HCEC 1CT (cell line): ENCODE measurements at regions not wholly inside any gene's neighbourhood (a gene's known extent, or its start where the extent isn't known, plus 50 kb on each side); places are given as distances from the start of the nearest gene placed in this dataset.
"Not testable (repeated sequence)": the region's sequence is repeated elsewhere in the genome, so short reads cannot be mapped to it uniquely, and the experiment has no call there.

Source experiments
- DNase-seq: peaks from one replicate; pipeline ENCODE4 v3.0.0-alpha.2; 2017

GRCh38 chr4:25981749-25982148, 67.7 kb downstream of the SMIM20 start:
- DNase-seq: no peak

- no peak for DNase-seq
Measured at GRCh38 chr4:25982962-25983361, 68.9 kb downstream of the SMIM20 start.

- no peak for DNase-seq
Measured at GRCh38 chr4:25984266-25984665, 70.2 kb downstream of the SMIM20 start.

GRCh38 chr4:25984796-25985195, 70.8 kb downstream of the SMIM20 start:
- DNase-seq: no peak

GRCh38 chr4:25986807-25987206, 72.8 kb downstream of the SMIM20 start:
- DNase-seq: no peak

- DNase-seq: no peak
Measured at GRCh38 chr4:25991340-25991739, 77.3 kb downstream of the SMIM20 start.

GRCh38 chr4:25993395-25994185, 79.6 kb downstream of the SMIM20 start:
- DNase-seq: peak; percentile 7

GRCh38 chr4:25994577-25994976, 80.6 kb downstream of the SMIM20 start:
- DNase-seq: peak; percentile 82

- DNase-seq: no peak
Measured at GRCh38 chr4:26000274-26000950, 86.4 kb downstream of the SMIM20 start.

- no peak for DNase-seq
Measured at GRCh38 chr4:26001413-26001812, 87.4 kb downstream of the SMIM20 start.

- DNase-seq: no peak
Measured at GRCh38 chr4:26001816-26002215, 87.8 kb downstream of the SMIM20 start.

- DNase-seq: no peak
Measured at GRCh38 chr4:26003056-26003455, 89.0 kb downstream of the SMIM20 start.

GRCh38 chr4:26004290-26004689, 90.3 kb downstream of the SMIM20 start:
- no peak for DNase-seq

GRCh38 chr4:26005764-26006163, 91.7 kb downstream of the SMIM20 start:
- no peak for DNase-seq

- DNase-seq: no peak
Measured at GRCh38 chr4:26008737-26009136, 94.7 kb downstream of the SMIM20 start.

- no peak for DNase-seq
Measured at GRCh38 chr4:26009502-26009901, 95.5 kb downstream of the SMIM20 start.

- DNase-seq: no peak
Measured at GRCh38 chr4:26010304-26010703, 96.3 kb downstream of the SMIM20 start.

- DNase-seq: no peak
Measured at GRCh38 chr4:26013629-26014028, 99.6 kb downstream of the SMIM20 start.

- peak; percentile 86 for DNase-seq
Measured at GRCh38 chr4:26015133-26015651, 101.2 kb downstream of the SMIM20 start.

GRCh38 chr4:26015906-26016305, 101.9 kb downstream of the SMIM20 start:
- DNase-seq: no peak

- no peak for DNase-seq
Measured at GRCh38 chr4:26017531-26017930, 103.5 kb downstream of the SMIM20 start.

GRCh38 chr4:26017961-26018700, 104.1 kb downstream of the SMIM20 start:
- not testable (repeated sequence) for DNase-seq

- peak; percentile 89 for DNase-seq
Measured at GRCh38 chr4:26020083-26020668, 106.2 kb downstream of the SMIM20 start.
